ENCODE measurements at regions not wholly inside any gene's neighbourhood (a gene's known extent, or its start where the extent isn't known, plus 50 kb on each side); places are given as distances from the start of the nearest gene placed in this dataset.

DNA sequence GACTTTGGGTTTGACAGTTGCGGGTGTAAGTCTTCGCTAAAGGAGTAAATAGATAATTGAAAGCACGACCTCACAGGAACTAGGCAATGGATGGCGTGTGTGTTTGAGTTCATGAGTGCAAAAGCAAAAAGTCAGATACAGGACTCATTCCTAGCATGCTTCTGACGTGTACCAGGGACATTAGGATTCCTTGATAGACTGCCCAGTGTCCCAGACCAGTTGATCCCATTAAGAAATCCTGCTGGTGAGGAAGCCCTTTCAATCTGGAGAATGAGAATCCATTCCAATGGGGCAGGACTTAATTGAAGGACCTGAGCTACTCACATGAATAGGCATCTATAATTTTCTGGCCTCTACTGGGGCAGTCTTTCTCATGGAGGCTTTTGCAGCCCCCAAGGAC, 235.4 kb downstream of the RAD51AP2 start:
- H3F3A ChIP-seq (replicated peaks; ENCODE audit: low read depth): no peaks in the 10 kb centered on the region
- ATAC-seq (no peak), DNase-seq (ENCODE audit: low spot score) (no peak)
- Mint-ChIP-seq H3K4me1 (peaks cover 4% of the 10 kb centered on the region; the same call in 2 of the 3 replicates), H3K27me3 (ENCODE audit: insufficient read depth, low read depth, poor library complexity) (no peaks in the 10 kb centered on the region), H3K27ac (no peak overlapping the region), H3K9me3 (peaks cover 3% of the 10 kb centered on the region; the same call in 1 of the 3 replicates), H3K36me3 (ENCODE audit: low read depth) (no peaks in the 10 kb centered on the region), H3K4me3 (no peak overlapping the region)
- no peaks in the 10 kb centered on the region for H3K4me1 ChIP-seq (ENCODE audit: insufficient read depth)
- no peak overlapping the region for H2AFZ ChIP-seq
- H3K4me3 ChIP-seq: no peak overlapping the region
- TF ChIP-seq STAT1 (IDR thresholded peaks at IDR 0.05; ENCODE audit: unreplicated experiment): no peak
- TF ChIP-seq CREB1 (CRISPR knock-in tag; IDR thresholded peaks at IDR 0.05; ENCODE audit: low read depth): no peak
- TF ChIP-seq NANOG (IDR thresholded peaks at IDR 0.05; ENCODE audit: borderline replicate concordance): no peak
- no peak for TF ChIP-seq JUNB (IDR thresholded peaks at IDR 0.05; ENCODE audit: unreplicated experiment)
- TF ChIP-seq POLR2AphosphoS5 (IDR thresholded peaks at IDR 0.05; ENCODE audit: low read depth): no peak
- TF ChIP-seq EZH2 (IDR thresholded peaks at IDR 0.05; ENCODE audit: low read depth, unreplicated experiment): no peak
- TF ChIP-seq, protein P1, sequence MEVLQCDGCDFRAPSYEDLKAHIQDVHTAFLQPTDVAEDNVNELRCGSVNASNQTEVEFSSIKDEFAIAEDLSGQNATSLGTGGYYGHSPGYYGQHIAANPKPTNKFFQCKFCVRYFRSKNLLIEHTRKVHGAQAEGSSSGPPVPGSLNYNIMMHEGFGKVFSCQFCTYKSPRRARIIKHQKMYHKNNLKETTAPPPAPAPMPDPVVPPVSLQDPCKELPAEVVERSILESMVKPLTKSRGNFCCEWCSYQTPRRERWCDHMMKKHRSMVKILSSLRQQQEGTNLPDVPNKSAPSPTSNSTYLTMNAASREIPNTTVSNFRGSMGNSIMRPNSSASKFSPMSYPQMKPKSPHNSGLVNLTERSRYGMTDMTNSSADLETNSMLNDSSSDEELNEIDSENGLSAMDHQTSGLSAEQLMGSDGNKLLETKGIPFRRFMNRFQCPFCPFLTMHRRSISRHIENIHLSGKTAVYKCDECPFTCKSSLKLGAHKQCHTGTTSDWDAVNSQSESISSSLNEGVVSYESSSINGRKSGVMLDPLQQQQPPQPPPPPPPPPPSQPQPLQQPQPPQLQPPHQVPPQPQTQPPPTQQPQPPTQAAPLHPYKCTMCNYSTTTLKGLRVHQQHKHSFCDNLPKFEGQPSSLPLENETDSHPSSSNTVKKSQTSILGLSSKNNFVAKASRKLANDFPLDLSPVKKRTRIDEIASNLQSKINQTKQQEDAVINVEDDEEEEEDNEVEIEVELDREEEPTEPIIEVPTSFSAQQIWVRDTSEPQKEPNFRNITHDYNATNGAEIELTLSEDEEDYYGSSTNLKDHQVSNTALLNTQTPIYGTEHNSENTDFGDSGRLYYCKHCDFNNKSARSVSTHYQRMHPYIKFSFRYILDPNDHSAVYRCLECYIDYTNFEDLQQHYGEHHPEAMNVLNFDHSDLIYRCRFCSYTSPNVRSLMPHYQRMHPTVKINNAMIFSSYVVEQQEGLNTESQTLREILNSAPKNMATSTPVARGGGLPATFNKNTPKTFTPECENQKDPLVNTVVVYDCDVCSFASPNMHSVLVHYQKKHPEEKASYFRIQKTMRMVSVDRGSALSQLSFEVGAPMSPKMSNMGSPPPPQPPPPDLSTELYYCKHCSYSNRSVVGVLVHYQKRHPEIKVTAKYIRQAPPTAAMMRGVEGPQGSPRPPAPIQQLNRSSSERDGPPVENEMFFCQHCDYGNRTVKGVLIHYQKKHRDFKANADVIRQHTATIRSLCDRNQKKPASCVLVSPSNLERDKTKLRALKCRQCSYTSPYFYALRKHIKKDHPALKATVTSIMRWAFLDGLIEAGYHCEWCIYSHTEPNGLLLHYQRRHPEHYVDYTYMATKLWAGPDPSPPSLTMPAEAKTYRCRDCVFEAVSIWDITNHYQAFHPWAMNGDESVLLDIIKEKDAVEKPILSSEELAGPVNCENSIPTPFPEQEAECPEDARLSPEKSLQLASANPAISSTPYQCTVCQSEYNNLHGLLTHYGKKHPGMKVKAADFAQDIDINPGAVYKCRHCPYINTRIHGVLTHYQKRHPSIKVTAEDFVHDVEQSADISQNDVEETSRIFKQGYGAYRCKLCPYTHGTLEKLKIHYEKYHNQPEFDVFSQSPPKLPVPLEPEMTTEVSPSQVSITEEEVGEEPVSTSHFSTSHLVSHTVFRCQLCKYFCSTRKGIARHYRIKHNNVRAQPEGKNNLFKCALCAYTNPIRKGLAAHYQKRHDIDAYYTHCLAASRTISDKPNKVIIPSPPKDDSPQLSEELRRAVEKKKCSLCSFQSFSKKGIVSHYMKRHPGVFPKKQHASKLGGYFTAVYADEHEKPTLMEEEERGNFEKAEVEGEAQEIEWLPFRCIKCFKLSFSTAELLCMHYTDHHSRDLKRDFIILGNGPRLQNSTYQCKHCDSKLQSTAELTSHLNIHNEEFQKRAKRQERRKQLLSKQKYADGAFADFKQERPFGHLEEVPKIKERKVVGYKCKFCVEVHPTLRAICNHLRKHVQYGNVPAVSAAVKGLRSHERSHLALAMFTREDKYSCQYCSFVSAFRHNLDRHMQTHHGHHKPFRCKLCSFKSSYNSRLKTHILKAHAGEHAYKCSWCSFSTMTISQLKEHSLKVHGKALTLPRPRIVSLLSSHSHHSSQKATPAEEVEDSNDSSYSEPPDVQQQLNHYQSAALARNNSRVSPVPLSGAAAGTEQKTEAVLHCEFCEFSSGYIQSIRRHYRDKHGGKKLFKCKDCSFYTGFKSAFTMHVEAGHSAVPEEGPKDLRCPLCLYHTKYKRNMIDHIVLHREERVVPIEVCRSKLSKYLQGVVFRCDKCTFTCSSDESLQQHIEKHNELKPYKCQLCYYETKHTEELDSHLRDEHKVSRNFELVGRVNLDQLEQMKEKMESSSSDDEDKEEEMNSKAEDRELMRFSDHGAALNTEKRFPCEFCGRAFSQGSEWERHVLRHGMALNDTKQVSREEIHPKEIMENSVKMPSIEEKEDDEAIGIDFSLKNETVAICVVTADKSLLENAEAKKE (CRISPR knock-in tag; IDR thresholded peaks at IDR 0.05): no peak
- TF ChIP-seq, protein P2, sequence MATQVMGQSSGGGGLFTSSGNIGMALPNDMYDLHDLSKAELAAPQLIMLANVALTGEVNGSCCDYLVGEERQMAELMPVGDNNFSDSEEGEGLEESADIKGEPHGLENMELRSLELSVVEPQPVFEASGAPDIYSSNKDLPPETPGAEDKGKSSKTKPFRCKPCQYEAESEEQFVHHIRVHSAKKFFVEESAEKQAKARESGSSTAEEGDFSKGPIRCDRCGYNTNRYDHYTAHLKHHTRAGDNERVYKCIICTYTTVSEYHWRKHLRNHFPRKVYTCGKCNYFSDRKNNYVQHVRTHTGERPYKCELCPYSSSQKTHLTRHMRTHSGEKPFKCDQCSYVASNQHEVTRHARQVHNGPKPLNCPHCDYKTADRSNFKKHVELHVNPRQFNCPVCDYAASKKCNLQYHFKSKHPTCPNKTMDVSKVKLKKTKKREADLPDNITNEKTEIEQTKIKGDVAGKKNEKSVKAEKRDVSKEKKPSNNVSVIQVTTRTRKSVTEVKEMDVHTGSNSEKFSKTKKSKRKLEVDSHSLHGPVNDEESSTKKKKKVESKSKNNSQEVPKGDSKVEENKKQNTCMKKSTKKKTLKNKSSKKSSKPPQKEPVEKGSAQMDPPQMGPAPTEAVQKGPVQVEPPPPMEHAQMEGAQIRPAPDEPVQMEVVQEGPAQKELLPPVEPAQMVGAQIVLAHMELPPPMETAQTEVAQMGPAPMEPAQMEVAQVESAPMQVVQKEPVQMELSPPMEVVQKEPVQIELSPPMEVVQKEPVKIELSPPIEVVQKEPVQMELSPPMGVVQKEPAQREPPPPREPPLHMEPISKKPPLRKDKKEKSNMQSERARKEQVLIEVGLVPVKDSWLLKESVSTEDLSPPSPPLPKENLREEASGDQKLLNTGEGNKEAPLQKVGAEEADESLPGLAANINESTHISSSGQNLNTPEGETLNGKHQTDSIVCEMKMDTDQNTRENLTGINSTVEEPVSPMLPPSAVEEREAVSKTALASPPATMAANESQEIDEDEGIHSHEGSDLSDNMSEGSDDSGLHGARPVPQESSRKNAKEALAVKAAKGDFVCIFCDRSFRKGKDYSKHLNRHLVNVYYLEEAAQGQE (IDR thresholded peaks at IDR 0.05; ENCODE audit: unreplicated experiment): no peak
- TF ChIP-seq EZH2phosphoT487 (IDR thresholded peaks at IDR 0.05; ENCODE audit: unreplicated experiment): no peak
- TF ChIP-seq, protein P3, sequence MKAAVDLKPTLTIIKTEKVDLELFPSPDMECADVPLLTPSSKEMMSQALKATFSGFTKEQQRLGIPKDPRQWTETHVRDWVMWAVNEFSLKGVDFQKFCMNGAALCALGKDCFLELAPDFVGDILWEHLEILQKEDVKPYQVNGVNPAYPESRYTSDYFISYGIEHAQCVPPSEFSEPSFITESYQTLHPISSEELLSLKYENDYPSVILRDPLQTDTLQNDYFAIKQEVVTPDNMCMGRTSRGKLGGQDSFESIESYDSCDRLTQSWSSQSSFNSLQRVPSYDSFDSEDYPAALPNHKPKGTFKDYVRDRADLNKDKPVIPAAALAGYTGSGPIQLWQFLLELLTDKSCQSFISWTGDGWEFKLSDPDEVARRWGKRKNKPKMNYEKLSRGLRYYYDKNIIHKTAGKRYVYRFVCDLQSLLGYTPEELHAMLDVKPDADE (IDR thresholded peaks at IDR 0.05): no peak
- TF ChIP-seq ZNF114 (CRISPR knock-in tag; IDR thresholded peaks at IDR 0.05): no peak
- TF ChIP-seq ZNF331 (CRISPR knock-in tag; IDR thresholded peaks at IDR 0.05; ENCODE audit: low read depth): no peak
- TF ChIP-seq, protein P4, sequence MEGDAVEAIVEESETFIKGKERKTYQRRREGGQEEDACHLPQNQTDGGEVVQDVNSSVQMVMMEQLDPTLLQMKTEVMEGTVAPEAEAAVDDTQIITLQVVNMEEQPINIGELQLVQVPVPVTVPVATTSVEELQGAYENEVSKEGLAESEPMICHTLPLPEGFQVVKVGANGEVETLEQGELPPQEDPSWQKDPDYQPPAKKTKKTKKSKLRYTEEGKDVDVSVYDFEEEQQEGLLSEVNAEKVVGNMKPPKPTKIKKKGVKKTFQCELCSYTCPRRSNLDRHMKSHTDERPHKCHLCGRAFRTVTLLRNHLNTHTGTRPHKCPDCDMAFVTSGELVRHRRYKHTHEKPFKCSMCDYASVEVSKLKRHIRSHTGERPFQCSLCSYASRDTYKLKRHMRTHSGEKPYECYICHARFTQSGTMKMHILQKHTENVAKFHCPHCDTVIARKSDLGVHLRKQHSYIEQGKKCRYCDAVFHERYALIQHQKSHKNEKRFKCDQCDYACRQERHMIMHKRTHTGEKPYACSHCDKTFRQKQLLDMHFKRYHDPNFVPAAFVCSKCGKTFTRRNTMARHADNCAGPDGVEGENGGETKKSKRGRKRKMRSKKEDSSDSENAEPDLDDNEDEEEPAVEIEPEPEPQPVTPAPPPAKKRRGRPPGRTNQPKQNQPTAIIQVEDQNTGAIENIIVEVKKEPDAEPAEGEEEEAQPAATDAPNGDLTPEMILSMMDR (conservative IDR thresholded peaks at IDR 0.05; ENCODE audit: low read depth in 2 of 2): no peak
- H3K27me3 ChIP-seq (ENCODE audit: insufficient read depth): no peaks in the 10 kb centered on the region
- H3K79me2 ChIP-seq (replicated peaks; ENCODE audit: insufficient read depth): no peaks in the 10 kb centered on the region
- H3K27ac ChIP-seq (ENCODE audit: low read depth): no peak overlapping the region
- H3K9me2 ChIP-seq (ENCODE audit: insufficient read depth): peaks cover 6% of the 10 kb centered on the region; the same call in 1 of the 2 replicates
- H4K20me1 ChIP-seq (replicated peaks; ENCODE audit: insufficient read depth): no peaks in the 10 kb centered on the region
- no peak overlapping the region for H3K4me2 ChIP-seq
- no peaks in the 10 kb centered on the region for H3K36me3 ChIP-seq (ENCODE audit: insufficient read depth)

Data from GM23338 (cell line).